Activated naive CD4-positive, alpha-beta T cell treated with anti-CD3 and anti-CD28 coated beads for 36 hours (primary cell): ENCODE measurements at regions not wholly inside any gene's neighbourhood (a gene's known extent, or its start where the extent isn't known, plus 50 kb on each side); places are given as distances from the start of the nearest gene placed in this dataset.
"Not testable (repeated sequence)": the region's sequence is repeated elsewhere in the genome, so short reads cannot be mapped to it uniquely, and the experiment has no call there.

Experiments used
- CTCF ChIA-PET: fragments of 350-600 bp; sonication (Branson Sonifier 250); formaldehyde crosslinking; loops from one replicate; lab custom pipeline; 2021; ENCODE audit warnings: antibody characterized with exemption; lab: Charles Lee
- DNase-seq: peaks from one replicate; pipeline ENCODE4 v3.0.0-alpha.2; 2020
- H3K27ac Mint-ChIP-seq: one replicate; pipeline ENCODE4 v1.8.0; 2021; ENCODE audit warnings: mild to moderate bottlenecking, mixed read lengths
- H3K27me3 Mint-ChIP-seq: one replicate; pipeline ENCODE4 v1.8.0; 2021; ENCODE audit warnings: low read depth, mixed read lengths
- H3K36me3 Mint-ChIP-seq: one replicate; pipeline ENCODE4 v1.8.0; 2021; ENCODE audit warnings: low read depth, mixed read lengths
- H3K4me1 Mint-ChIP-seq: one replicate; pipeline ENCODE4 v1.8.0; 2021; ENCODE audit warnings: low read depth, mixed read lengths
- H3K4me3 Mint-ChIP-seq: one replicate; pipeline ENCODE4 v1.8.0; 2021; ENCODE audit warnings: mild to moderate bottlenecking, moderate library complexity, mixed read lengths
- H3K9me3 Mint-ChIP-seq: one replicate; pipeline ENCODE4 v1.8.0; 2021; ENCODE audit warnings: mixed read lengths
- intact Hi-C: fragments of 100-400 bp; cut with micrococcal nuclease; formaldehyde crosslinking; loops from one replicate; pipeline ENCODE4 v1.15.1; 2023

GRCh38 chr6:946546-946945 lies 253.6 kb upstream of the EXOC2 start:
- Mint-ChIP-seq H3K27ac (no peak overlapping the region), H3K27me3 (peaks cover 2% of the 10 kb centered on the region), H3K4me3 (no peak overlapping the region), H3K9me3 (no peaks in the 10 kb centered on the region), H3K36me3 (no peaks in the 10 kb centered on the region), H3K4me1 (no peaks in the 10 kb centered on the region)
- intact Hi-C loops: no loop called here
- no peak for DNase-seq
- CTCF ChIA-PET: no interaction called here

DNA sequence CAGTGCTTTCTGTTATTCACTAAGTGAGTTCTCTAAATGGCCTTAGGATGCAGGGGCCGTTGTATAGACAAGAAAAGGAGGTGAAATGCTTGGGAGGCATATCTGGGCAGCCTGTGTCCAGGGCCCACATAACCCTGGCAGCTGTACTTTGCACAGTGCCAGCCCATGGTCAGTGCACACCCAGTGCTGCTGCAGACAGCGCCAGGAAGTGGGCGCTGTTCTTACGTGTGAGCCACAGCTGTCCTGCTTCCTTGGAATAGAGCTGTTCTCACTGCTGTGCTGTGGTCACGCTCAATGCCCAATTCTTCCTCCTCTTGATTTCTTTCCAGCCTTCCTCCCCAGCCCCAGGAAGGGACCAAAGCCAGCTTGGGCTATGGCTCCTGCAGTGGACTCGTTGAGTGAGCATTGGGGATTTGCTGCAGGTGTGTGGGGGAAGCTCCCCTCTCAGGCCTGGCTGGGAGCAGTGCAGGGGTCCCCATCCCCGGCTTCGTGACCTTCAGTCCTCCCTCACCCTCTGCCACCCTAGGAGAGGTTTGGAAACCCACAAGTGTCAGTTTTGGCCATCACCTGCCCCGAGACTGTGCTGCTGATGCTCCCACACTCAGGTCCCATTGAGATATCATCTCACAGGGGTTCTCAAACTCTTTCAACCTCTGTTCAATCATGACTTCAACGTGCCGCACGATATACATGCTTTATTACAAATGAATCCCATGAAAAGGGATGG lies 246.8 kb upstream of the EXOC2 start:
- Mint-ChIP-seq H3K27me3 (peaks cover 2% of the 10 kb centered on the region), H3K9me3 (no peaks in the 10 kb centered on the region), H3K27ac (no peak overlapping the region), H3K4me3 (no peak overlapping the region), H3K4me1 (no peaks in the 10 kb centered on the region), H3K36me3 (no peaks in the 10 kb centered on the region)
- DNase-seq: no peak
- intact Hi-C loops: no loop called here
- CTCF ChIA-PET: no interaction called here

- Mint-ChIP-seq H3K9me3 (no peaks in the 10 kb centered on the region), H3K36me3 (no peaks in the 10 kb centered on the region), H3K27ac (no peak overlapping the region), H3K4me1 (no peaks in the 10 kb centered on the region), H3K27me3 (peaks cover 2% of the 10 kb centered on the region), H3K4me3 (no peak overlapping the region)
- CTCF ChIA-PET: no interaction called here
- DNase-seq: no peak
- intact Hi-C loops: no loop called here
These were observed 246.0 kb upstream of the EXOC2 start for GRCh38 chr6:938916-939315.

GRCh38 chr6:938271-938905 lies 245.4 kb upstream of the EXOC2 start:
- DNase-seq: no peak
- Mint-ChIP-seq H3K27ac (no peak overlapping the region), H3K27me3 (peaks cover 2% of the 10 kb centered on the region), H3K9me3 (no peaks in the 10 kb centered on the region), H3K36me3 (no peaks in the 10 kb centered on the region), H3K4me1 (no peaks in the 10 kb centered on the region), H3K4me3 (no peak overlapping the region)
- CTCF ChIA-PET: no interaction called here
- intact Hi-C loops: no loop called here

- no peaks in the 10 kb centered on the region for H3K4me1 Mint-ChIP-seq
- H3K27me3 Mint-ChIP-seq: peaks cover 2% of the 10 kb centered on the region
- no peaks in the 10 kb centered on the region for H3K36me3 Mint-ChIP-seq
- H3K4me3 Mint-ChIP-seq: no peak overlapping the region
- DNase-seq: no peak
- CTCF ChIA-PET: no interaction called here
- intact Hi-C loops: no loop called here
- H3K27ac Mint-ChIP-seq: no peak overlapping the region
- H3K9me3 Mint-ChIP-seq: no peaks in the 10 kb centered on the region
These were observed 242.6 kb upstream of the EXOC2 start for GRCh38 chr6:935582-935981.

DNA sequence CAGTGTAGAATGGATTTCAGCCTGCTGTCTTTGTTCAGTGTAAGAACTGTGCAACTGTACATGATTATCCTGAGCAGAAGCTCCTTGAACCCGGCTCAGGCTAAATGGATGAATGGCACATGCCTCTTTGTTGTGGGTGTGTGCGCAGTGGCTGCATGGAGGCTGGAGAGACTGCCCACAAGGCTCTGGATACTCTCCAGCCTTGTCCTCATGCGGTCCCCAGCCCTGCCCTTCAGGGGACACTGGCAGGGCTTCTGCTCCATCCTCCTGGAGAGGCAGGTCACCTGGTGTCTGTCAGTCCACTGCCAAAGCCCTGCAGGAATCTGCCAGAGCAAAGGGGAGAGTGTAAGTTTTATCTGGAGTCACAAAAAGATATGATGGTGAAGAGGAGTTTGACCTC lies 241.7 kb upstream of the EXOC2 start:
- Mint-ChIP-seq H3K4me1 (no peaks in the 10 kb centered on the region), H3K9me3 (no peaks in the 10 kb centered on the region), H3K4me3 (no peak overlapping the region), H3K27me3 (peaks cover 2% of the 10 kb centered on the region), H3K27ac (no peak overlapping the region), H3K36me3 (no peaks in the 10 kb centered on the region)
- intact Hi-C loops: no loop called here
- CTCF ChIA-PET: no interaction called here
- DNase-seq: no peak

GRCh38 chr6:931919-932318 lies 239.0 kb upstream of the EXOC2 start:
- intact Hi-C loops, H3K4me3 Mint-ChIP-seq, H3K27me3 Mint-ChIP-seq, H3K4me1 Mint-ChIP-seq, CTCF ChIA-PET, H3K9me3 Mint-ChIP-seq, H3K27ac Mint-ChIP-seq, H3K36me3 Mint-ChIP-seq, DNase-seq: not testable (repeated sequence)

GRCh38 chr6:927157-927556 lies 234.2 kb upstream of the EXOC2 start:
- CTCF ChIA-PET: no interaction called here
- Mint-ChIP-seq H3K27ac (no peak overlapping the region), H3K36me3 (no peaks in the 10 kb centered on the region), H3K4me1 (no peaks in the 10 kb centered on the region), H3K27me3 (peaks cover 19% of the 10 kb centered on the region), H3K9me3 (no peaks in the 10 kb centered on the region), H3K4me3 (no peak overlapping the region)
- intact Hi-C loops: no loop called here
- no peak for DNase-seq

DNA sequence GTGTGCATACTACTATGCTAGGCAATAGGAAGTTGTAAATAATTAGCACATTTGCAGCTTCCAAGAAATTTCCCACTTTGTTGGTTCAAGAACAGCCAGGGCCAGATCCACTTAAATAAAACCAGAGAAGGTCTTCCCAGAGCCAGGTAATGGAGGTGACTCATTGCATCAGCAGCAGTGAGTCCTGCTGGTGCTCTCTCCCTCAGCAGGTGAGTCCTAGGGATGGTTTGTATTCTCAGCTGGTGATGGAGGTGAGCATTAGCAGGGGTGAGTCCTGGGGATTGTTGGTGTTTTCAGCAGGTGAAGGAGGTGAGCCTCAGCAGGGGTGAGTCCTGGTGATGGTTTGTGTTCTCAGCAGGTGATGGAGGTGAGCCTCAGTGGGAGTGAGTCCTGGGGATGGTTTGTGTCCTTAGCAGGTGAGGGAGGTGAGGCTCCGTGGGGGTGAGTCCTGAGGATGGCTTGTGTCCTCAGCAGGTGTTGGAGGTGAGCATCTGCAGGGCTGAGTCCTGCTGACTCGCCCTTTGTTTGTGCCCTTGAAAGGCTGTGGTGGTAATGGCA lies 232.8 kb upstream of the EXOC2 start:
- CTCF ChIA-PET: no interaction called here
- no peak overlapping the region for H3K4me3 Mint-ChIP-seq
- peaks cover 19% of the 10 kb centered on the region for H3K27me3 Mint-ChIP-seq
- no peaks in the 10 kb centered on the region for H3K4me1 Mint-ChIP-seq
- intact Hi-C loops: no loop called here
- H3K27ac Mint-ChIP-seq: no peak overlapping the region
- no peak for DNase-seq
- peaks cover 5% of the 10 kb centered on the region for H3K9me3 Mint-ChIP-seq
- peaks cover 1% of the 10 kb centered on the region for H3K36me3 Mint-ChIP-seq

- H3K4me1 Mint-ChIP-seq: no peaks in the 10 kb centered on the region
- H3K36me3 Mint-ChIP-seq: peaks cover 3% of the 10 kb centered on the region
- H3K4me3 Mint-ChIP-seq: no peak overlapping the region
- CTCF ChIA-PET: no interaction called here
- intact Hi-C loops: no loop called here
- no peak for DNase-seq
- peaks cover 19% of the 10 kb centered on the region for H3K27me3 Mint-ChIP-seq
- peaks cover 11% of the 10 kb centered on the region for H3K9me3 Mint-ChIP-seq
- no peak overlapping the region for H3K27ac Mint-ChIP-seq
These were observed 231.7 kb upstream of the EXOC2 start for GRCh38 chr6:924661-925060.

- Mint-ChIP-seq H3K27me3 (peaks cover 19% of the 10 kb centered on the region), H3K9me3 (peaks cover 16% of the 10 kb centered on the region), H3K27ac (no peak overlapping the region), H3K4me1 (no peaks in the 10 kb centered on the region), H3K36me3 (peaks cover 3% of the 10 kb centered on the region), H3K4me3 (no peak overlapping the region)
- CTCF ChIA-PET: interaction anchor here (0.7 kb wide), 1 partner anchor 25 kb away, joined by 3 read pairs; no protein-coding TSS in a partner anchor
- no peak for DNase-seq
- intact Hi-C loops: no loop called here
These were observed 228.5 kb upstream of the EXOC2 start for GRCh38 chr6:921400-921799.

DNA sequence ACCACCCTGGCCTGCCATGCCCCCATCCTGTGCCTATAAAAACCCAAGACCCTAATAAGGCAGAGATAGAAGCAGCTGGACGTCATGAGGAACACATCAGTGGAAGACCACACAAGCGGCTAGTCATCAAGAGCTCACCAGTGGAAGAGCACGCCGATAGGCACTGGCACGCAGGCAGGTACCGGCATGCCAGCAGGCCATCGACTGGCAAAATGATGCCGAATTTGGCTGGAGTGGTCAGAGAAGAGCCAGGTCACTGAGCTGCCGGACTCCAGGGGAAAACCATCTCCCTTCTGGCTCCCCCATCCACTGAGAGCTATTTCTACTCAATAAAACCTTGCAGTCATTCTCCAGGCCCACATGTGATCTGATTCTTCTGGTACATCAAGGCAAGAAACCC lies 227.6 kb upstream of the EXOC2 start:
- Mint-ChIP-seq H3K27ac (no peak overlapping the region), H3K4me3 (no peak overlapping the region), H3K4me1 (no peaks in the 10 kb centered on the region), H3K36me3 (peaks cover 3% of the 10 kb centered on the region), H3K27me3 (peaks cover 14% of the 10 kb centered on the region), H3K9me3 (peaks cover 16% of the 10 kb centered on the region)
- intact Hi-C loops: no loop called here
- DNase-seq: no peak
- CTCF ChIA-PET: no interaction called here

- Mint-ChIP-seq H3K27me3 (peaks cover 17% of the 10 kb centered on the region), H3K27ac (no peak overlapping the region), H3K4me3 (no peak overlapping the region), H3K36me3 (peaks cover 3% of the 10 kb centered on the region), H3K9me3 (peaks cover 16% of the 10 kb centered on the region), H3K4me1 (no peaks in the 10 kb centered on the region)
- CTCF ChIA-PET: no interaction called here
- intact Hi-C loops: no loop called here
- no peak for DNase-seq
These were observed 226.6 kb upstream of the EXOC2 start for GRCh38 chr6:919500-919899.
